ENCODE measurements at regions not wholly inside any gene's neighbourhood (a gene's known extent, or its start where the extent isn't known, plus 50 kb on each side); places are given as distances from the start of the nearest gene placed in this dataset.
"Not testable (repeated sequence)": the region's sequence is repeated elsewhere in the genome, so short reads cannot be mapped to it uniquely, and the experiment has no call there.

- DNase-seq: no peak
Observed at GRCh38 chr11:29153078-29153477, 863.8 kb downstream of the KCNA4 start.

DNA sequence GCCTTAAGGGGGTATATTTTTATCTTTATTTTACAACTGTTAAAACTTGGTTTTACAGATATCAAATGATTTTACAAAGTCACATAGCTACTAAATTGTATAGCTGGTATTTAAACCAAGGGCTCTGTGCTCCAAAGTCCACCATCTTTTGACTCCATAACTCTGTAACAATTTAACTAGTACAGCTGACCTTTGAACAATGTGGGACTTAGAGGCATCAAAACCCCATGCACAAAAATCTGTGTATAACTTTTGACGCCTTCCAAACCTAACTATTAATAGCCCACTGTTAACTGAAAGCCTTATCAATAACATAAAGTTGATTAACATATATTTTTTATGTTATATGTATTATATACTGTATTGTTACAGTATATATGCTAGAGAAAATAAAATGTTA, 874.3 kb downstream of the KCNA4 start:
- not testable (repeated sequence) for DNase-seq

GRCh38 chr11:29135504-29135903, 881.3 kb downstream of the KCNA4 start:
- DNase-seq: no peak

DNA sequence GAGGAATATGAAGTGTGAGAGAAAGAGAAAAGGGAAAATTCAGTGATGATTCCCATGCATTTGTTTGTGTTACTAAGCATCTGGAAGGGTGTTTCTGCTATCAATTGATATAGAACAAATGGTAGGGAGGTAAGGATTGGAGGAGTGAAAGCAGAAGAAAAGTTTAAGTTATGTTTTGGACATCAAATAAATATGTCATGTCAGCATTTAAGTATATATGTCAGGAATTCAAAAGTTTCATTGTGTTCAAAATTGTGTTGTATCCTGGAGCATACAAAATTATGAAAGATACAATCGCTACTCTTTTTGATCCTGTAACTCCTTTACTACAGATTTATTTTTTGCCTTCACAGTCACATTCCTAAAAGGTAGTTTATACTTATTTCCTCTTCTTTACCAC, 885.8 kb downstream of the KCNA4 start:
- no peak for DNase-seq

GRCh38 chr11:29129844-29130243, 887.0 kb downstream of the KCNA4 start:
- no peak for DNase-seq

DNA sequence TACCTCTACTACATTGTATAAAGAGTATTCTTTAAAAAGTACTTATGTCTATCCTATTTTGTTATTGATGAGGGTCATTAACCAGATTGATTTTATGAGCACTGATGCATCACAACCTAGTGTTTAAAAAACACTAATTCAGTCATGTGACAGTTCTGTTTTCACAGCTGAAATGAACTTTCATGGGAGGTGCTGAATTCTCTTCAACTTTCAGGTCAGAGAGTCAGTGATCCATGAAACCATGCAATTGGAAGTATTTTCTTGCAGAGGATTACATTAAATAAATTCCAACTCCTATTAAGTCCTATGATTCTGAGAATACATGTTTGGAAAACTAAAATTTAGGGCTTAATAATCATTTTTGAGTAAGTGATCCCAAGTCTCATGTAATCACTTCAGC, 889.4 kb downstream of the KCNA4 start:
- DNase-seq: no peak

- no peak for DNase-seq
Observed at GRCh38 chr11:29125606-29126005, 891.2 kb downstream of the KCNA4 start.

GRCh38 chr11:29124470-29124869, 892.4 kb downstream of the KCNA4 start:
- DNase-seq: no peak

GRCh38 chr11:29119707-29120618, 896.9 kb downstream of the KCNA4 start:
- DNase-seq: no peak

- DNase-seq: no peak
Observed at GRCh38 chr11:29119116-29119515, 897.7 kb downstream of the KCNA4 start.

DNA sequence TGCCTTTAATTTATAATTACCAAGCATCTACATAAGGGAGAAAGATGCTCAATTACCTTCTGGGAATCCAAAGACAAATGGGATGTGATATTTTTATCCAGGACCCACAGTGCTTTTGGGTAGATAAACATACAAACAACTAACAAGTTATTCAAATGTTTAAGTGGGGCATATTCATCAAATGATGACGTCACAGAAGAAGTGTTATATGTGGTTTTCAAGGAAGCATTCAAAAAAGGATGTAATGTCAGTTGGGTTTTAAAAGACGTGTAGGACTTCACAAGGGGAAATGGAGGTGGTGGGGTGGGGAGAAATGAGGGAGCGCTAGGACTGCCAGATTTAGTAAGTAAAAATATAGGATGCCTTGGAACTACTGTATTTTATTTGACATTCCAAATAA, 915.9 kb downstream of the KCNA4 start:
- DNase-seq: no peak

DNA sequence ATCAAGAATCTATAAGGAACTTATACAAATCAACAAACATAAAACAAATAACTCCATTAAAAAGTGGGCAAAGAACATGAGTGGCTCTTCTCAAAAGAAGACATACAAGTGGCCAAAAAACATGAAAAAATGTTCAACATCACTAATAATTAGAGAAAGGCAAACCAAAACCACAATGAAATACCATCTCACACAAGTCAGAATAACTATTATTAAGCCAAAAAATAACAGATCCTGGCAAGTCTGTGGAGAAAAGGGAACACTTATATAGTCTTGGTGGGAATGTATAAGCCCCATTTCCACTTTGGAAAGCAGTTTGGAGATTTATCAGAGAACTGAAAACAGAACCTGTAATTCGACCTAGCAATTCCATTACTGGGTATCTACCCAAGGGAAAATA, 921.0 kb downstream of the KCNA4 start:
- no peak for DNase-seq

GRCh38 chr11:29093416-29094120, 923.3 kb downstream of the KCNA4 start:
- no peak for DNase-seq

- no peak for DNase-seq
Observed at GRCh38 chr11:29087200-29087812, 929.5 kb downstream of the KCNA4 start.

GRCh38 chr11:29075726-29076125, 941.1 kb downstream of the KCNA4 start:
- no peak for DNase-seq

GRCh38 chr11:29063630-29064361, 953.0 kb downstream of the KCNA4 start:
- DNase-seq: no peak

GRCh38 chr11:29061452-29061851, 953.3 kb downstream of the METTL15 start:
- no peak for DNase-seq

DNA sequence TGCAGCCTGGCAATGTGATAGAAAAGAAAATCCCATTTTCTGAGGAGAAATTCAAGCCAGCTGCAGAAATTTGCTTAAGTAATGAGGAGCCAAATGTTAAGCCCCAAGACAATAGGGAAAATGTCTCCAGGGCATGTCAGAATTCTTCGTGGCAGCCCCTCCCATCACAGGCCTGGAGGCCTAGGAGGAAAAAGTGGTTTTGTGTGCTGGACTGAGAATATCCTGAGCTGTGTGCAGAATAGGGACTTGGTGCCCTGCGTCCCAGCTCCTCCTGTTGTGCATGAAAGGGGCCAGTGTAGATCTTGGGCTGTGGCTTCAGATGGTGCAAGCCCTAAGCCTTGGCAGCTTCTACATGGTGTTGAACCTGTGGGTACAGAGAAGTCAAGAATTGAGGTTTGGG, 948.3 kb downstream of the METTL15 start:
- not testable (repeated sequence) for DNase-seq

- no peak for DNase-seq
Observed at GRCh38 chr11:29051935-29052334, 943.7 kb downstream of the METTL15 start.

DNA sequence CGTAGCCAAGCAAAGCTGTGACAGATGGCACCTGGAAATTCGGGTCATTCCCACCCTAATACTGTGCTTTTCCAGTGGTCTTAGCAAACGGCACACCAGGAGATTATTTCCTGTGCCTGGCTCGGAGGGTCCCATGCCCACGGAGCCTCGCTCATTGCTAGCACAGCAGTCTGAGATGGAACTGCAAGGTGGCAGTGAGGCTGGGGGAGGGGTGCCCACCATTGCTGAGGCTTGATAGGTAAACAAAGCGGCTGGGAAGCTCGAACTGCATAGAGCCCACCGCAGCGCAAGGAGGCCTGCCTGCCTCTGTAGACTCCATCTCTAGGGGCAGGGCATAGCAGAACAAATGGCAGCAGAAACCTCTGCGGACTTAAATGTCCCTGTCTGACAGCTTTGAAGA, 942.8 kb downstream of the METTL15 start:
- DNase-seq: not testable (repeated sequence)

DNA sequence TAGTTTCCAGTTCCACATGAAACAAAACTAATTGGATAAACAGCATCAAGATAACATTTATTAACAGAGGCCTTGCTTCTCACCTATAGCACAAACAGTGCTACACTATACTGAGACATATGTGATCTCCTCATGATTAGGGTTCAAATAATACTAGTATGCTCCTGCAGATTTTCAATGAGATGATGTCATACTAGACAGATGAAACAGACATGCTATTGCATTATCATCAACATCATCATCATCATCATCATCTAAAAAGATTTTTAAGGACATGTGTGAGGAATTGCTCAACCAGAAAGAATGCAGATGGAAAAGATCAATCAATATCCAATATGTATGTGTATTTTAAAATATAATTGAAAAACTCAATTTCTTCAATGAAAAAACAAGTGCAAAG, 932.3 kb downstream of the METTL15 start:
- DNase-seq: no peak

GRCh38 chr11:29032384-29033149, 924.4 kb downstream of the METTL15 start:
- no peak for DNase-seq
